Naive thymus-derived CD8-positive, alpha-beta T cell (primary cell): ENCODE measurements at regions not wholly inside any gene's neighbourhood (a gene's known extent, or its start where the extent isn't known, plus 50 kb on each side); places are given as distances from the start of the nearest gene placed in this dataset.
A peak's percentile ranks its signal among the peaks of the same experiment; 100 is the strongest.

Experiments
- ATAC-seq, 2 donors: fragments of 150-1000 bp; cut with Tn5 transposase in 1 of 2; sonication (Bioruptor Pico), chemical (Tn5 transposase) in 1 of 2; 1 replicate in 1 of 2; 2 replicates in 1 of 2; pipeline ENCODE4 v1.10.0; 2021; ENCODE audit warnings: mild to moderate bottlenecking in 2 of 2, moderate library complexity in 2 of 2
- POLR2A ChIA-PET: fragments of 350-600 bp; sonication (Branson Sonifier 250); formaldehyde crosslinking; loops from one replicate; lab custom pipeline; 2021; ENCODE audit warnings: antibody characterized with exemption; lab: Charles Lee
- DNase-seq, 10 donors: peaks; one replicate each; pipeline versions ENCODE4 v3.0.0 to v3.0.0-alpha.2; 2020 to 2022
- H3K27ac Mint-ChIP-seq, 10 donors: one replicate each; pipeline ENCODE4 v1.8.0; 2020 to 2022; ENCODE audit warnings: mild to moderate bottlenecking in 10 of 10, mixed read lengths in 10 of 10, moderate library complexity in 4 of 10, inconsistent platforms in 1 of 10
- H3K27me3 Mint-ChIP-seq, 5 donors: one replicate each; pipeline ENCODE4 v1.8.0; 2021 to 2022; ENCODE audit warnings: mixed read lengths in 5 of 5
- H3K36me3 Mint-ChIP-seq, 3 donors: one replicate each; pipeline ENCODE4 v1.8.0; 2020 to 2022; ENCODE audit warnings: mixed read lengths in 3 of 3, mild to moderate bottlenecking in 2 of 3, inconsistent platforms in 1 of 3
- H3K4me1 Mint-ChIP-seq, 4 donors: one replicate each; pipeline ENCODE4 v1.8.0; 2021 to 2022; ENCODE audit warnings: mixed read lengths in 4 of 4
- H3K4me3 Mint-ChIP-seq, 10 donors: one replicate each; pipeline ENCODE4 v1.8.0; 2020 to 2022; ENCODE audit warnings: mild to moderate bottlenecking in 10 of 10, mixed read lengths in 10 of 10, moderate library complexity in 6 of 10, inconsistent platforms in 1 of 10
- H3K9me3 Mint-ChIP-seq, 9 donors: one replicate each; pipeline ENCODE4 v1.8.0; 2020 to 2022; ENCODE audit warnings: mixed read lengths in 9 of 9, mild to moderate bottlenecking in 3 of 9, inconsistent platforms in 1 of 9, moderate library complexity in 1 of 9

DNA sequence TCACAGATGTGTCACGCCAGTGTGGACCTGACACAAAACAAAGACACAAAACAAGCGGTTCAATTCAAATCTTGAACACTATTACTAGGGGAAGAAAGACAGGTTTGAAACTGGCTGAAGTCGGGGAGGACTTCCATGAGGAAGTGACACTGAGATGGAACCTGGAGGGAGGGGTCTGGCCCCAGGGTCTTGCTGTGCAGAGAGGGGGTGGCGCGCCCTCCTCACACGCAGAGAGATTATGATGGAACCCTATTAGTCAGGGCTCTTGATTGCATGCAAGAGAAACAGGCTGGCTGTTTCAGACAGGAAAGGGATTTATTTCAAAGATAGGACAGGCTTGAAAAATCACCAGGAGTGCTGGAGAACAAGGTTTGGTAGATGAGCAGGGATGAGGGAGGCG is 363.6 kb upstream of the HS6ST1 start:
- H3K27ac Mint-ChIP-seq = no peak overlapping the region
- POLR2A ChIA-PET = no interaction called here
- peaks cover 0 to 28% (median 12%) of the 10 kb centered on the region in 4 donors for H3K4me1 Mint-ChIP-seq
- no peak for ATAC-seq
- no peaks in the 10 kb centered on the region for H3K9me3 Mint-ChIP-seq
- H3K36me3 Mint-ChIP-seq = no peaks in the 10 kb centered on the region
- no peak for DNase-seq
- H3K4me3 Mint-ChIP-seq = no peak overlapping the region
- peaks cover 0 to 7% (median 0%) of the 10 kb centered on the region in 5 donors for H3K27me3 Mint-ChIP-seq

DNA sequence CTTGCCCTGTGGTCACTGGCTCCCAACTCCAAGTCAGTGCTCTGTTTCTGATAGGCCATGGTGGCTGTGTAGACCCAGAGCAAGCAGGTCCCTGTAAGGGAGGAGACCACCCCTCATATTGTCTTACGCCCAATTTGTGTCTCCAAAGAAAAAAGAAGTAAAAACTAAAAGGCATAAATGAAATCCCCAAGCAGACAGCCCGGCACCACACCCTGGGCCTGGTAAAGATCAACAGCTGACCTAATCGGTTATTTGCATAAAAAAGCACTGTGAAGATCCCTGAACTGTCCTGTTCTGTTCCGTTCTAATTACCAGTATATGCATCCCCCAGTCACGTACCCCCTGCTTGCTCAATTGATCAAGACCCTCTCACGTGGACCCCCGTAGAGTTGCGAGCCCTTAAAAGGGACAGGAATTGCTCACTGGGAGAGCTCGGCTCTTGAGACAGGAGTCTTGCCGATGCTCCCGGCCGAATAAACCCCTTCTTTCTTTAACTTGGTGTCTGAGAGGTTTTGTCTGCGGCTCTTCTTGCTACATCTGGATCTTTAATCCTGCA is 364.1 kb upstream of the HS6ST1 start:
- Mint-ChIP-seq H3K36me3 (no peaks in the 10 kb centered on the region), H3K27ac (no peak overlapping the region), H3K4me3 (no peak overlapping the region), H3K4me1 (peaks cover 0 to 32% (median 15%) of the 10 kb centered on the region in 4 donors), H3K27me3 (peaks cover 0 to 7% (median 0%) of the 10 kb centered on the region in 5 donors), H3K9me3 (no peaks in the 10 kb centered on the region)
- ATAC-seq = no peak
- DNase-seq = no peak
- POLR2A ChIA-PET = no interaction called here

- Mint-ChIP-seq H3K27ac (no peak overlapping the region), H3K27me3 (peaks cover 0 to 7% (median 0%) of the 10 kb centered on the region in 5 donors), H3K9me3 (no peaks in the 10 kb centered on the region), H3K4me3 (no peak overlapping the region), H3K36me3 (no peaks in the 10 kb centered on the region), H3K4me1 (peaks cover 0 to 32% (median 15%) of the 10 kb centered on the region in 4 donors)
- POLR2A ChIA-PET = no interaction called here
- DNase-seq (no peak), ATAC-seq (no peak)
Observed at GRCh38 chr2:128684523-128684922, 365.9 kb upstream of the HS6ST1 start.

DNA sequence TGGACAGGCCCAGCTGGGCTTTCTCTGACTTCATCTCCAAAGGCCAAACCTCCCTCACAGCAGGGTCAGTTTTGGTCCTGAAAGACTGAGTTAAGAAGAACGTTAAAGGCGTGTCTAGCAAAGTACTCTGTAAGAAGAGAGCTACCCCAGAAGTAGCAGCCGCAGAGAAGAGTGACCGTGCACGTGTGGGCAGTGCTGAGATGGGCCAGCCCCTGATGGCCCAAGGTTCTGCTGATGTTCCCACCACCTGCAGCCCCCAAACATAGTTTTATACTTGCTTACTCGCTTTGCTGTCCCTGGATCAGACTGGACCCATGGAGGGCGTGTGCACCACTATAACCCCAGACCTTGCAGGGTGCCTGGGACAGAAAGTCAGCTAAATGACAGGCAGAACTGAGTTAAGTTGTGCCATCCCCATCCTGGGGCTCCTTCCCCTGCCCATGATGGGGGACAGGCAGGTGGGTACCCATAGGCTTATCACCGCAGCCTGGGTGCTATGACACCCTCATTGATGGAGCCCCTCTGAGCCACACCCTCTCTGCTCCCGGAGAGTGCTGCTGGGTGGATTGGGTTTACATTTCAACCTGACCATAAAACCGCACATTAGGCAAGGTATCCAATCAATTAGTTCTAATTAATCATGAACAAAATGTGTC is 367.3 kb upstream of the HS6ST1 start:
- H3K27ac Mint-ChIP-seq = peak overlapping the region in 1 of 10 donors; percentile 24

GRCh38 chr2:128686497-128686859 is 367.8 kb upstream of the HS6ST1 start:
- Mint-ChIP-seq H3K36me3 (no peaks in the 10 kb centered on the region), H3K4me1 (peaks cover 0 to 32% (median 17%) of the 10 kb centered on the region in 4 donors), H3K27me3 (peaks cover 0 to 7% (median 6%) of the 10 kb centered on the region in 5 donors), H3K27ac (no peak overlapping the region), H3K4me3 (no peak overlapping the region), H3K9me3 (no peaks in the 10 kb centered on the region)
- ATAC-seq = peak in 1 of 2 donors; percentile 38
- DNase-seq = peak in 1 of 10 donors; percentile 22
- POLR2A ChIA-PET = no interaction called here

More for the DNA sequence above, 367.3 kb upstream of the HS6ST1 start:
- H3K4me1 Mint-ChIP-seq = peaks cover 0 to 32% (median 17%) of the 10 kb centered on the region in 4 donors
- no peaks in the 10 kb centered on the region for H3K9me3 Mint-ChIP-seq
- H3K36me3 Mint-ChIP-seq = no peaks in the 10 kb centered on the region
- DNase-seq = no peak
- POLR2A ChIA-PET = no interaction called here
- ATAC-seq = no peak
- H3K27me3 Mint-ChIP-seq = peaks cover 0 to 9% (median 5%) of the 10 kb centered on the region in 5 donors
- H3K4me3 Mint-ChIP-seq = peak overlapping the region in 1 of 10 donors; percentile 34

- peaks cover 0 to 32% (median 17%) of the 10 kb centered on the region in 4 donors for H3K4me1 Mint-ChIP-seq
- POLR2A ChIA-PET = no interaction called here
- no peak overlapping the region for H3K4me3 Mint-ChIP-seq
- no peaks in the 10 kb centered on the region for H3K36me3 Mint-ChIP-seq
- H3K9me3 Mint-ChIP-seq = no peaks in the 10 kb centered on the region
- H3K27me3 Mint-ChIP-seq = peaks cover 0 to 8% (median 6%) of the 10 kb centered on the region in 5 donors
- no peak overlapping the region for H3K27ac Mint-ChIP-seq
- DNase-seq = no peak
- ATAC-seq = no peak
Observed at GRCh38 chr2:128686881-128687555, 368.4 kb upstream of the HS6ST1 start.

DNA sequence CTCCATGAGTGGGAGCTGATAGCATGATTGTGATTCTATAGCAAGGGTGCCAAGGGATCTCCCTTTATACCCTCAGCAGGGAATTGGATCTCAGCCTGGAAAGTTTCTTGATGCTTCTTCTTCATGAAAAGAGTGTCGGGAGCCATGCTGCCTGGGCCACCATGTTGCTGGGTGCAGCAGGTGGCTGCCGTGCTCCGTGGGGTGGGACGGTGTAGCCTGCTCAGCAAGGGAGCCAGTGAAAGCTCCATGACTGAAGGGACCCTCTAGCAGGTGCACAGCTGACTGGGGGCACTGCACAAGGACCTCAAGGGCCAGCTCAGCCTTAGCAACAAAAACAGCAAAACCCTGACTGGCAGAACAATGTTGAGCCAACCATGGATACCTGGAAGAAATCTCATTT is 368.9 kb upstream of the HS6ST1 start:
- peaks cover 0 to 28% (median 17%) of the 10 kb centered on the region in 4 donors for H3K4me1 Mint-ChIP-seq
- no peak overlapping the region for H3K4me3 Mint-ChIP-seq
- no peak for ATAC-seq

DNA sequence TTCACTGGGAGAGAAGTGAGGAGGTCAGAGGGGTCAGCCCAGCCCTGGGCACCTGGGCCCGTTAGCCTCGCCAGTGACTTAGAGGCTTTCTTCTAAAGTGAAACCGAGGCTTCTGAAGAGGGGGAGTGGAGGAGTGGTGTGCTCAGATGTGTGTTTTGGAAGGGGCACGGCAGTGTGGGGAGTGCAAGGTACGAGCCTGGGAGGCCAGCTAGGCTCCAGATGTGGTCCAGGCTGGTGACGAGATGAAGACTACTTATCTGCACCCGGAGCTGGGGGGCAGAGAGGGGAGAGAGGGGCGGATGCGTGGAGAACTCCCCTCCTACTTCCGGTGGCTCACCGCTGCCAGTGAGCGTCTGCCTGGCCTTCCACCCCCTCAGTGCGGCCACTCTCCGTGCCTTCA is 371.3 kb upstream of the HS6ST1 start:
- Mint-ChIP-seq H3K27me3 (peaks cover 0 to 9% (median 2%) of the 10 kb centered on the region in 5 donors), H3K36me3 (no peaks in the 10 kb centered on the region), H3K9me3 (no peaks in the 10 kb centered on the region), H3K27ac (peak overlapping the region in 1 of 10 donors; percentile 85), H3K4me3 (peak overlapping the region in 3 of 10 donors; percentile 20 to 54 (median 32)), H3K4me1 (peaks cover 0 to 26% (median 17%) of the 10 kb centered on the region in 4 donors)
- POLR2A ChIA-PET = no interaction called here
- ATAC-seq = no peak
- DNase-seq = no peak

More for the DNA sequence above, 368.9 kb upstream of the HS6ST1 start:
- no peaks in the 10 kb centered on the region for H3K9me3 Mint-ChIP-seq
- no peak for DNase-seq
- peaks cover 0 to 7% (median 4%) of the 10 kb centered on the region in 5 donors for H3K27me3 Mint-ChIP-seq
- H3K36me3 Mint-ChIP-seq = no peaks in the 10 kb centered on the region
- POLR2A ChIA-PET = no interaction called here
- no peak overlapping the region for H3K27ac Mint-ChIP-seq

GRCh38 chr2:128690431-128690830 is 371.8 kb upstream of the HS6ST1 start:
- H3K36me3 Mint-ChIP-seq = no peaks in the 10 kb centered on the region
- no peaks in the 10 kb centered on the region for H3K9me3 Mint-ChIP-seq
- no peak overlapping the region for H3K4me3 Mint-ChIP-seq
- H3K27me3 Mint-ChIP-seq = peaks cover 0 to 14% (median 2%) of the 10 kb centered on the region in 5 donors
- POLR2A ChIA-PET = no interaction called here
- no peak overlapping the region for H3K27ac Mint-ChIP-seq
- H3K4me1 Mint-ChIP-seq = peaks cover 0 to 22% (median 16%) of the 10 kb centered on the region in 4 donors
- no peak for ATAC-seq
- no peak for DNase-seq

DNA sequence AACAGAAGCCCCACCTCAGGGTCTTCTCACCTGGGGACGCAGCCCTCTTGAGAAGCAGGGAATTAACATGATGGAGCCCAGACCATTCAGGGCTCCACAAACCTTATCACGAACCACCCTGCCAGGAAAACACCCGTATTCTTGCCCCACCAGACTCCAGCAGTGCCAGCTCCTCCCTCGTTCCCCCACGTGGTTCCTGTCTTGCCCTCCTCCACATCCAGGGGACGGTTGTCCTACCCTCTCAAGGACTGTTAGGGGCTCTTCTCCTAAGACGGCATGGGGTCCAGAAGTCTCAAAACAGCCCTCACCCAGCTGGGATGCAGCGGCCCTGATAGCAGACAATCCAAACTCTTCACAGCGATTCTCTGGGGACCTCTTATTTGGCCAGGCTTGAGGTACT is 372.2 kb upstream of the HS6ST1 start:
- H3K9me3 Mint-ChIP-seq = no peaks in the 10 kb centered on the region
- peak overlapping the region in 1 of 10 donors; percentile 43 for H3K27ac Mint-ChIP-seq
- POLR2A ChIA-PET = no interaction called here
- H3K36me3 Mint-ChIP-seq = no peaks in the 10 kb centered on the region
- peaks cover 0 to 18% (median 5%) of the 10 kb centered on the region in 5 donors for H3K27me3 Mint-ChIP-seq
- H3K4me3 Mint-ChIP-seq = no peak overlapping the region
- ATAC-seq (no peak), DNase-seq (no peak)
- H3K4me1 Mint-ChIP-seq = peaks cover 0 to 19% (median 15%) of the 10 kb centered on the region in 4 donors

DNA sequence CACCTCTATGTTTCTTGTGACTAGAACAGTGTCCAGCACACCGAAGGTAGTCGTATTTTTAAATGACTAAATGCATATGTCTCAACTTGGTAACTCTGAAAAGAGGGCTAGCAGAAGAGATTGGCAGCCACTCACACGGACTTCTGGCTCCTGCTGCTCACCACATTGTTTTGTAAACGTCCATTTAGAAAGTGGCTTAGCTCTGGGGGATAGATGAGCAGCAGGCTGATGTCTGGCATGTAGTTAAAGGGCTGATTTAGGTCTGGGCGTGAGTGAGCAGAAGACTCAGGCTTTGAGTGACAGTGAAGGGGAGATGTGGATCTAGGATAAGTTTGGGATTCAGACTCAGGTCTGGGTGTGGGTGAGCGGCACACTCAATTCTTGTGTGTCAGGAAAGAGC is 372.9 kb upstream of the HS6ST1 start:
- Mint-ChIP-seq H3K27ac (no peak overlapping the region), H3K27me3 (peaks cover 0 to 25% (median 7%) of the 10 kb centered on the region in 5 donors), H3K4me3 (no peak overlapping the region), H3K4me1 (peaks cover 0 to 13% (median 9%) of the 10 kb centered on the region in 4 donors), H3K36me3 (no peaks in the 10 kb centered on the region), H3K9me3 (no peaks in the 10 kb centered on the region)
- POLR2A ChIA-PET = no interaction called here
- no peak for DNase-seq
- no peak for ATAC-seq

- Mint-ChIP-seq H3K9me3 (no peaks in the 10 kb centered on the region), H3K4me3 (no peak overlapping the region), H3K36me3 (no peaks in the 10 kb centered on the region), H3K27me3 (peaks cover 2 to 28% (median 9%) of the 10 kb centered on the region in 5 donors), H3K27ac (no peak overlapping the region), H3K4me1 (peaks cover 0 to 4% (median 0%) of the 10 kb centered on the region in 4 donors)
- no peak for ATAC-seq
- POLR2A ChIA-PET = no interaction called here
- no peak for DNase-seq
Observed at GRCh38 chr2:128692895-128693742, 374.5 kb upstream of the HS6ST1 start.
